ENCODE measurements at regions not wholly inside any gene's neighbourhood (a gene's known extent, or its start where the extent isn't known, plus 50 kb on each side); places are given as distances from the start of the nearest gene placed in this dataset.

DNA sequence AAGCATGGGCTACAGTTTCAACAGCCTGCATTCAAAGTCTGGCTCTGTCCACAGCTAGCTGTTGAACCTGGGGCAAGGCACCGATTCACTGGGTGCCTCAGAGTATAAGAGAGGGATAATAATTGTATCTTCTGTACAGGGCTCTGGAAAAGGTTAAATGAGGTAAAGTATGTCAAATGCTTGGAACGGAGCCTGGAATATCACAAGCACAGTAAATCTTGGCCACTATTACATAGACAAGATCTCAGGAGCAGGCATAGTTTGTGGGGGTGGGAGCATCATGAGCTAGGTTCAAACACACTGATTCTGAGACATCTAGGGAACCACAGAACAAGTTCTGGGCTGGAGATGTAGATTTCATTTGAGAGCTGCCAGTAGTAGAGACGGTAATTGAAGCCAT, 203.7 kb upstream of the NUDT4 start:
- no peak for DNase-seq (ENCODE audit: low spot score)

DNA sequence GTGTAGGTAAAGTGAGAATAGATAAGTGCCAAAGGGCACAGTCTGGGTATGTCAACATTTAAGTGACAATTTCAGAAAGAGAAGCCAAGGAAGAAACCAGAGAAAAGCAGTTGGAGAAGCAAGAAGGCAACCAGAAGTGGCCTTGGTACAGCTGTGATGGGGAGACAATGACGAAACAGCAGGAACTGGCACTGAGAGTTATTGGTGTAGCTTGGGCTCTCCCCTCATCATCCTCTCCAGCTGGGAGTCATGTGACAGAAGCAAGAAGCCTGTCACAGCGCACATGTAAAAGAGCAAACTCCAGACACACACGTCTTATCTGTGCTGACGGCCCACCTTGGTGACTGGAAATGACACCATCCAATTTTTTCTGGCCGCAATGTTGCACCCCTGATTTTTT, 203.3 kb upstream of the NUDT4 start:
- TF ChIP-seq, protein P1, sequence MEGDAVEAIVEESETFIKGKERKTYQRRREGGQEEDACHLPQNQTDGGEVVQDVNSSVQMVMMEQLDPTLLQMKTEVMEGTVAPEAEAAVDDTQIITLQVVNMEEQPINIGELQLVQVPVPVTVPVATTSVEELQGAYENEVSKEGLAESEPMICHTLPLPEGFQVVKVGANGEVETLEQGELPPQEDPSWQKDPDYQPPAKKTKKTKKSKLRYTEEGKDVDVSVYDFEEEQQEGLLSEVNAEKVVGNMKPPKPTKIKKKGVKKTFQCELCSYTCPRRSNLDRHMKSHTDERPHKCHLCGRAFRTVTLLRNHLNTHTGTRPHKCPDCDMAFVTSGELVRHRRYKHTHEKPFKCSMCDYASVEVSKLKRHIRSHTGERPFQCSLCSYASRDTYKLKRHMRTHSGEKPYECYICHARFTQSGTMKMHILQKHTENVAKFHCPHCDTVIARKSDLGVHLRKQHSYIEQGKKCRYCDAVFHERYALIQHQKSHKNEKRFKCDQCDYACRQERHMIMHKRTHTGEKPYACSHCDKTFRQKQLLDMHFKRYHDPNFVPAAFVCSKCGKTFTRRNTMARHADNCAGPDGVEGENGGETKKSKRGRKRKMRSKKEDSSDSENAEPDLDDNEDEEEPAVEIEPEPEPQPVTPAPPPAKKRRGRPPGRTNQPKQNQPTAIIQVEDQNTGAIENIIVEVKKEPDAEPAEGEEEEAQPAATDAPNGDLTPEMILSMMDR (IDR thresholded peaks at IDR 0.05) = no peak
- Histone ChIP-seq H3K27ac (peak overlapping the region; percentile 78), H3K9me3 (no peaks in the 10 kb centered on the region), H3K4me1 (peaks cover 0 to 53% of the 10 kb centered on the region in 2 donors), H3K36me3 (no peaks in the 10 kb centered on the region), H3K27me3 (no peaks in the 10 kb centered on the region), H3K4me3 (no peak overlapping the region)
- DNase-seq (ENCODE audit: low spot score) = no peak

More for the DNA sequence above, 203.7 kb upstream of the NUDT4 start:
- Histone ChIP-seq H3K27me3 (no peaks in the 10 kb centered on the region), H3K4me1 (peaks cover 0 to 51% of the 10 kb centered on the region in 2 donors), H3K9me3 (no peaks in the 10 kb centered on the region), H3K36me3 (no peaks in the 10 kb centered on the region), H3K4me3 (no peak overlapping the region), H3K27ac (peak overlapping the region; percentile 78)
- TF ChIP-seq, protein P1 (IDR thresholded peaks at IDR 0.05) = no peak

DNA sequence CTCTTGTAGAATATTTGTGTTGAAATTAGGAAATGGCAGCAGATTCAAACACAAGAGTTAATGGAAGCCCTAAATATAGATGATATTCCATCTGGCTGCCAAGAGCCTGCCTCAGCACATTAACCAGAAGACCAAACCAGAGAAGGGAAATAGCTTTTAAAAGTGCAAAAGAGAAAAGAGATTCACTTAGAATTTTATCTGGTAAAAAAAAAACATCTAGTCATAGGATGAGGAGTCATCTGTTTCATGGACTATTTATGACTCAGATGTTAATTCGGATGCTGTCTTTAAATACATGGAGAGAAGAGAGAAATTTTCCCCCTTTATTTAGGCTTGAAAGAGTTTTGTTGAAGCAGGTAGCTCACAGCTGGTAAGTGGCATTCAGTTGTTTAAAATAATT, 201.6 kb upstream of the NUDT4 start:
- no peak overlapping the region for H3K4me3 ChIP-seq
- peak overlapping the region; percentile 78 for H3K27ac ChIP-seq

DNA sequence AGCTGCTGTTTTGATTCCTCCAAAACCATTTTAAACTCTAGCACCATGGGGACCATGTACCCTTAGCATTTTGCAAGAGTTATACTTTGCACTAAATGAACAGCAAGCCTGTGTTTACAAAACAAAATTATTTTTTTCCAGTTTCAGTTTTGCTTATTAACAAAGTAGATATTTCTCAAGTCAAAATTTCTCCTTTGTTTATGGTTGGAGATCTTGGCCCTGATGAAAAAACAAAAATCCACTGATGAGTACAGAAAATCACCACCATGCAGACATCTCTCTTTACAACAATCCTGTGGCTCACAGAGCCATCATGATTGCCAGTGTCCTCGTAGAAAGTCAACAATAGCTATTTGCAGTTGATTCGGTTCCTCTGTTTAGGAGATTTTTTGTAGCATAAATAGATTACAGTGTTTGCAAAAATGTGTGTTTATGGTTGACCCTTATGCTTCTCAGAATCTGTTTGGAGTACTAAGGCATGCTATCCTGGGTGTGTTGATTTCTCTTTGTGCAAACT, 201.1 kb upstream of the NUDT4 start:
- H3K4me3 ChIP-seq = no peak overlapping the region
- peaks cover 0 to 63% of the 10 kb centered on the region in 2 donors for H3K4me1 ChIP-seq
- H3K36me3 ChIP-seq = no peaks in the 10 kb centered on the region
- H3K9me3 ChIP-seq = no peaks in the 10 kb centered on the region
- DNase-seq (ENCODE audit: low spot score) = no peak
- H3K27ac ChIP-seq = peak overlapping the region; percentile 78
- no peaks in the 10 kb centered on the region for H3K27me3 ChIP-seq
- TF ChIP-seq, protein P1 (IDR thresholded peaks at IDR 0.05) = no peak

More for the DNA sequence above, 201.6 kb upstream of the NUDT4 start:
- H3K27me3 ChIP-seq = no peaks in the 10 kb centered on the region
- TF ChIP-seq, protein P1 (IDR thresholded peaks at IDR 0.05) = no peak
- H3K36me3 ChIP-seq = no peaks in the 10 kb centered on the region
- H3K9me3 ChIP-seq = no peaks in the 10 kb centered on the region
- peaks cover 0 to 63% of the 10 kb centered on the region in 2 donors for H3K4me1 ChIP-seq
- no peak for DNase-seq (ENCODE audit: low spot score)

DNA sequence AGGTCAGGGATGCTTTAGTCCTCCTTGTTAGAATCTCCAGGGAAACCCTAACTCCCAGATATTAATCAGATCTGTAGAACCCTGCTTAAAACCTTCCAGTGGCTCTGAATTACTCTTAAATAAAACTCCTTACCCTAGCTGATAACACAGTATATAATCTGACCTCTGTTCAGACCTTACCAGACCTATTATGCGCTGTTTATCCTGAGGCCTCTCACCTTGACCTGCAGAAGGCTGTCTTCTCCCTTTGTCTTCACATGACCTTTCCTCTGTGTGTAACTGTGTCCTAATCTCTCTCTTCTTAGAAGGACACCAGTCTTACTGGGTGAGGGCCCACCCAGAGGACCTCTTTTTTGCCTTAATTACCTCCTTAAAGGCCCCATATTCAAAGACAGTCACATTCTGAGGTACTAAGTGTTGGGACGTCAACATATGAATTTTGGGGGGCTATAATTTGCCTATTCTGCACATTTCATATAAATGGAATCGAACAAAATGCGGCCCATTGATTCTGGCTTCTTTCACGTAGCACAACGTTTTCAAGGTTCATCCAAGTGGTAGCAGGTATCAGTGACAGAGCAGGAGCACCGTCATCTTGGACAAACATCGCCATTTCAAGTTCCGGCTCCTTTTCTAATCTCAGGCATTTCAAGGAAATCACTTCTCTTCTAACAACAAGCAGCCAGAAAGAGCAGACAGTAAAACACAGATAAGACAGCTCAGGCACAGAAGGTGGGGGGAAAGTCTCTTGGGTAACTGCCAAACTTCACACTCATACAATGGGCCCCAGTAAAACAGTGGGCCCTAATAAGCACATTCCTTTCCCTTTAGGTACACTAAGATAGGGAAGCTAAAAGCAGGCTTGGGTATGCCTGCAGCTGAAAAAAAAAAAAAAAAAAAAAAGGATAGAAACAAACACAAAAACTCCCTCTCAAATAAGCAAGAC, 200.2 kb upstream of the NUDT4 start:
- TF ChIP-seq, protein P1 (IDR thresholded peaks at IDR 0.05) = no peak
- no peak overlapping the region for H3K4me3 ChIP-seq
- H3K36me3 ChIP-seq = no peaks in the 10 kb centered on the region
- no peaks in the 10 kb centered on the region for H3K27me3 ChIP-seq
- no peak for DNase-seq (ENCODE audit: low spot score)
- H3K4me1 ChIP-seq = peaks cover 0 to 63% of the 10 kb centered on the region in 2 donors
- H3K27ac ChIP-seq = peak overlapping the region; percentile 78
- H3K9me3 ChIP-seq = no peaks in the 10 kb centered on the region
